ENCODE measurements at regions not wholly inside any gene's neighbourhood (a gene's known extent, or its start where the extent isn't known, plus 50 kb on each side); places are given as distances from the start of the nearest gene placed in this dataset.
"Not testable (repeated sequence)": the region's sequence is repeated elsewhere in the genome, so short reads cannot be mapped to it uniquely, and the experiment has no call there.

- Mint-ChIP-seq H3K4me3 (no peak overlapping the region), H3K27me3 (no peaks in the 10 kb centered on the region), H3K4me1 (peaks cover 2% of the 10 kb centered on the region), H3K27ac (no peak overlapping the region), H3K36me3 (ENCODE audit: low read depth) (no peaks in the 10 kb centered on the region)
- DNase-seq (no peak), ATAC-seq (no peak)
- no peaks in the 10 kb centered on the region for H3K9me3 ChIP-seq (ENCODE audit: control insufficient read depth, low read length, poor library complexity, severe bottlenecking)
Observed at GRCh38 chr13:47892374-47892773, 108.7 kb downstream of the SUCLA2 start.

DNA sequence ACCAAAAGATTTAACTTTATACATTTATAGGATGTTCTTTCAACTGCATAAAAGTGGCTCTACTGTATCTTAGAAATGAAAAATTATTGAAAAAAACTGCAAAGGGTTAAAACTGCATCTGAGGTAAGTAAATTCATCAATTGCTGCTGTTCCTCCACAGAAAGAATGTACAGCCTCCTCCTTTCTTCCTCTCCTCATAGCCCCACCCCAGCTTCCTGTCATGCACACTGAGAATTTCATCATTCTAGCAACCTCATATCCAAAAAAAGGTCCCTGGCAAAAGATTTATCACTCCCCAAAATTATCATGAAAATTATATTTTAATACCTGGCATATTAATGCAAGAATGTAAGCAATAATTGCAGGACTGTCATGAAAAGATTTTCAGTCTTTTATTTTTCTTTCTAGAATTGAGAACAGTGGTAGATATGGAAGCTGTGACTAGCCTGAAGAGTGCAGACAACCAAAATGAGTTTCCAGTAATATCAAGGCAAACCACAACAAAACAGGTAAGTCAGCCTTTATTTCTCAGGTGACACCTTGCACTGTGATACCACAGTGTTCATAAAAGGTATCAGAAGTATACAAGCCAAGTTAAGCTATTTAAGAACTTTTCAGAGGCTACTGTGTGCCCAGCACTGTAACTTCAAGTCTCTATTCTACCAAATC is 110.8 kb downstream of the SUCLA2 start:
- ATAC-seq (no peak), DNase-seq (no peak)
- Mint-ChIP-seq H3K27ac (no peak overlapping the region), H3K4me1 (peaks cover 2% of the 10 kb centered on the region), H3K36me3 (ENCODE audit: low read depth) (no peaks in the 10 kb centered on the region), H3K27me3 (no peaks in the 10 kb centered on the region), H3K4me3 (no peak overlapping the region)
- H3K9me3 ChIP-seq (ENCODE audit: control insufficient read depth, low read length, poor library complexity, severe bottlenecking), result no peaks in the 10 kb centered on the region

GRCh38 chr13:47886314-47886713 is 114.8 kb downstream of the SUCLA2 start:
- peaks cover 2% of the 10 kb centered on the region for H3K4me1 Mint-ChIP-seq
- no peaks in the 10 kb centered on the region for H3K36me3 Mint-ChIP-seq (ENCODE audit: low read depth)
- ATAC-seq, result no peak
- no peaks in the 10 kb centered on the region for H3K27me3 Mint-ChIP-seq
- H3K9me3 ChIP-seq (ENCODE audit: control insufficient read depth, low read length, poor library complexity, severe bottlenecking), result no peaks in the 10 kb centered on the region
- no peak for DNase-seq
- no peak overlapping the region for H3K4me3 Mint-ChIP-seq
- no peak overlapping the region for H3K27ac Mint-ChIP-seq

DNA sequence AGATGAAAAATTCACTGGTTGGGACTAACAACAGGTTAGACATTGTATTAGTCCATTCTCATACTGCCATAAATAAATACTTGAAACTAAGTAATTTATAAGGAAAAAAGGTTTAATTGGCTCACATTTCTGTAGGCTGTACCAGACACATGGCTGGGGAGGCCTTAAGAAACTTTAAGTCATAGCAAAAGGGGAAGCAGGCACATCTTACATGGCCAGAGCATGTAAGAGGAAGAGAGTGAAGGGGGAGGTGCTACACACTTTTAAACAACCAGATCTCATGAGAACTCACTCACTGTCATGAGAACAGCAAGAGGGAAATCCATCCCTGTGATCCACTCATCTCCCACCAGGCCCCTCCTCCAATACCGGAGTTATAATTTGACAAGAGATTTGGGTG is 125.9 kb downstream of the SUCLA2 start:
- no peaks in the 10 kb centered on the region for H3K9me3 ChIP-seq (ENCODE audit: control insufficient read depth, low read length, poor library complexity, severe bottlenecking)
- ATAC-seq (no peak), DNase-seq (no peak)
- Mint-ChIP-seq H3K27ac (no peak overlapping the region), H3K36me3 (ENCODE audit: low read depth) (no peaks in the 10 kb centered on the region), H3K27me3 (no peaks in the 10 kb centered on the region), H3K4me3 (no peak overlapping the region), H3K4me1 (no peaks in the 10 kb centered on the region)

GRCh38 chr13:47873987-47874386 is 127.1 kb downstream of the SUCLA2 start:
- ATAC-seq; H3K4me1 Mint-ChIP-seq; H3K36me3 Mint-ChIP-seq (ENCODE audit: low read depth); H3K4me3 Mint-ChIP-seq; H3K27ac Mint-ChIP-seq; H3K27me3 Mint-ChIP-seq; H3K9me3 ChIP-seq (ENCODE audit: control insufficient read depth, low read length, poor library complexity, severe bottlenecking); DNase-seq: not testable (repeated sequence)

GRCh38 chr13:47873319-47873718 is 127.8 kb downstream of the SUCLA2 start:
- H3K4me3 Mint-ChIP-seq; H3K4me1 Mint-ChIP-seq; H3K36me3 Mint-ChIP-seq (ENCODE audit: low read depth); H3K9me3 ChIP-seq (ENCODE audit: control insufficient read depth, low read length, poor library complexity, severe bottlenecking); H3K27ac Mint-ChIP-seq; DNase-seq; ATAC-seq; H3K27me3 Mint-ChIP-seq: not testable (repeated sequence)

- ATAC-seq, result no peak
Observed at GRCh38 chr13:47869776-47870175, 131.3 kb downstream of the SUCLA2 start.

DNA sequence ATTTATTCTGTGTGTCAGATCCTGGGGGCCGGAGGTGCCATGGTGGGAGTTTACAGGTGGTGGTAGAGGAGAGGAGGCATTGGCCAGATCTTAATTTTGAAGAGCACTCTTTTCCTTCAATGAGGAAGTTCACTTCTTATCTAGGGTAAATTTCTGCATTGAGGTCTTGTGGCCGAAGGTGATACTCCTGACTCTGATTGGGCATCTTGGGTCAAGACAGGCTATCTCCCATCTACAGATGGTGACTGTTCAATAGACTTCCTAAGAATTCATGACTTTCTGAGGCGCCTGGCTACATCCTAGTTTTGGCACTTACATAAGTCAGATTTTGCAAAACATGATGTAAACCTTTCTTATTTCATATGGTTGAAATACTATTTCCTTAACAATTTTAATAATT is 135.2 kb downstream of the SUCLA2 start:
- no peaks in the 10 kb centered on the region for H3K9me3 ChIP-seq (ENCODE audit: control insufficient read depth, low read length, poor library complexity, severe bottlenecking)
- H3K4me1 Mint-ChIP-seq, result no peaks in the 10 kb centered on the region
- DNase-seq (no peak), ATAC-seq (no peak)
- no peak overlapping the region for H3K4me3 Mint-ChIP-seq
- H3K27me3 Mint-ChIP-seq, result peaks cover 6% of the 10 kb centered on the region
- no peaks in the 10 kb centered on the region for H3K36me3 Mint-ChIP-seq (ENCODE audit: low read depth)
- H3K27ac Mint-ChIP-seq, result no peak overlapping the region

More at GRCh38 chr13:47869776-47870175, 131.3 kb downstream of the SUCLA2 start:
- Mint-ChIP-seq H3K4me1 (no peaks in the 10 kb centered on the region), H3K4me3 (no peak overlapping the region), H3K36me3 (ENCODE audit: low read depth) (no peaks in the 10 kb centered on the region), H3K27me3 (no peaks in the 10 kb centered on the region), H3K27ac (no peak overlapping the region)
- DNase-seq, result no peak
- no peaks in the 10 kb centered on the region for H3K9me3 ChIP-seq (ENCODE audit: control insufficient read depth, low read length, poor library complexity, severe bottlenecking)

GRCh38 chr13:47862841-47863240 is 138.2 kb downstream of the SUCLA2 start:
- H3K9me3 ChIP-seq (ENCODE audit: control insufficient read depth, low read length, poor library complexity, severe bottlenecking), result no peaks in the 10 kb centered on the region
- Mint-ChIP-seq H3K4me3 (no peak overlapping the region), H3K36me3 (ENCODE audit: low read depth) (peaks cover 2% of the 10 kb centered on the region), H3K4me1 (no peaks in the 10 kb centered on the region), H3K27ac (no peak overlapping the region), H3K27me3 (peaks cover 7% of the 10 kb centered on the region)
- no peak for ATAC-seq
- DNase-seq, result no peak

- peaks cover 2% of the 10 kb centered on the region for H3K36me3 Mint-ChIP-seq (ENCODE audit: low read depth)
- DNase-seq (no peak), ATAC-seq (no peak)
- H3K27ac Mint-ChIP-seq, result no peak overlapping the region
- no peaks in the 10 kb centered on the region for H3K4me1 Mint-ChIP-seq
- no peaks in the 10 kb centered on the region for H3K9me3 ChIP-seq (ENCODE audit: control insufficient read depth, low read length, poor library complexity, severe bottlenecking)
- H3K27me3 Mint-ChIP-seq, result peaks cover 18% of the 10 kb centered on the region
- no peak overlapping the region for H3K4me3 Mint-ChIP-seq
Observed at GRCh38 chr13:47859165-47859564, 141.9 kb downstream of the SUCLA2 start.

DNA sequence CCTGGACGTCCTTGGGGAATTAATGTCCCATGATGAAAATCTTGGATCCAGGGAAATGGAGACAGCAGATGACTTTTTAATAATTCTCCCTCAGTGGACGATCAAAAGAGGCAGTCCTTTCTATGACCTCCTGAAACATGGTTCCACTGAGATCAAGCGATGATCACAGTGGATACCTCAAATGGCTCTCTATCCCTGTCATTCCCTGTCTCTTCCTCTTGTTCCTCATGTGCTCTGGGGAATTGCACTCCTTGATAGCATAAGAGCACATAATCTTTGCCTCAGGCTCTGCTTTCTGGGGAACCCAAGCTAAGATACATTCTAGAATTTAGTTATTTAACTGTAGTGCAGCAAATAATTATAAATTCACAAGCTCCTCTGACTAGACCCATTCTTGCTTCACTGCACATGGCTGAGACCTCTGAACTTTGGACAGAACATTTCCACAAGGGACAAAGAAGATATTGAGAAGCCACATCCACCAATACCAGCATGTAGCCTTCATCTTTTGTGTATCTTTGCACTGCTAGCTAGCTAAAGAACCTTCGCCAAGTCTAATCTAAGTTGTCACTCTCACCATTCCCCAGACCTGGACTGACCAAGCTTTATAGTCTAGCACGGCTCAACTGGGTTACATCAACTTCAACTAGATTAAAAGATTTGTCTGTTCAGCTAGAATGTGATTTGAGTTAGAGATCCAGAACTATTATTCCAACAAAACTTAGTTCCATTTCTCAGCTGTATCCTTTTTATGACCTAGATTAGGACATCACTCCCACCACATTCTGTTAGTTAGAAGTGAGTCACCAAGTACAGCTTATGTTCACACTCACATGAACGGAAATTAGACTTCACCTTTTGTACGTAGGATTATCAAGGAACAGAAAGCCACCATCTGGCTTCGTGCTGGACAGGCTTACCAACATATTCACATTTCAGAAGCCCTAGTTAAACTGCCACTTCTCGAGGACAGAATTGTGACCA is 142.7 kb downstream of the SUCLA2 start:
- H3K9me3 ChIP-seq (ENCODE audit: control insufficient read depth, low read length, poor library complexity, severe bottlenecking), result no peaks in the 10 kb centered on the region
- no peak for DNase-seq
- H3K27me3 Mint-ChIP-seq, result peaks cover 18% of the 10 kb centered on the region
- H3K27ac Mint-ChIP-seq, result no peak overlapping the region
- peaks cover 2% of the 10 kb centered on the region for H3K36me3 Mint-ChIP-seq (ENCODE audit: low read depth)
- no peak overlapping the region for H3K4me3 Mint-ChIP-seq
- ATAC-seq, result no peak
- H3K4me1 Mint-ChIP-seq, result no peaks in the 10 kb centered on the region

DNA sequence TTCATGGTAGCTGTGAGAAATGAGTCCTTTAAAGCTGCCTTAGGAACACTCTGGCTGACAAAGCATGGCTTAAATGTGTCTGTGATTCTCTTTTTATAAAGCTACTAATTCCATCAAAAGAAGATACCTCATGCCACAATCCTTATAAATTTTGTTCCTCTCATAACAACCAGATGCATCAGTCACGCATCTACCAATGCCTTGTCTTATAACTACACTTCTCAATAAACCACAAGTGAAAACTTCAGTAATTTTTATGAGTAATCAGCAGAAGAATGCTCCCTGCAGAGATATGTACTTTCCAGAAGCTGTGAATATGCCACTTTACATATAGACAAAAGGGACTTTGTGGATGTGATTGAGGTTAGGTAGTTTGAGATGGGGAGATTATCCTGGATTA is 147.8 kb downstream of the SUCLA2 start:
- Mint-ChIP-seq H3K4me1 (no peaks in the 10 kb centered on the region), H3K4me3 (no peak overlapping the region), H3K36me3 (ENCODE audit: low read depth) (no peaks in the 10 kb centered on the region), H3K27ac (no peak overlapping the region), H3K27me3 (peaks cover 11% of the 10 kb centered on the region)
- ATAC-seq, result no peak
- no peak for DNase-seq
- H3K9me3 ChIP-seq (ENCODE audit: control insufficient read depth, low read length, poor library complexity, severe bottlenecking), result peaks cover 2% of the 10 kb centered on the region

DNA sequence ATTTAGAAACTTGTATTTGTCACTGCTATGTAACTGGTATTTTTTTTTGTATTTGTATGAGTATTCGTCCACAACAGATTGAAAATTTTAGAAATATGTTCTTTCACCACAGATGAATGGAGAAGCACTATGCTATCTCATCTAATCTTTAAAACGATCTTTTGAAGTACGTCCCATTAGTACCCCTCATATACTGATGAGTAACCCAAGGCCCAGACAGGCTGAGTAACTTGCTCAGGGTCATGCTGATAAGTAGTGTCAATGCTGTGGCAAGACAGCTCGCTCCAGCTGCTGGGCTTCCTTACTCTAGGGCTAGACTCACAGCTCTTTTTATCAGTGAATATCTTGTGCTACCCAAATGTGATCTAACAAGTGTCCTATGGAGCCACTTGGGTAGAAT is 154.2 kb downstream of the SUCLA2 start:
- DNase-seq (no peak), ATAC-seq (no peak)
- H3K9me3 ChIP-seq (ENCODE audit: control insufficient read depth, low read length, poor library complexity, severe bottlenecking), result peaks cover 2% of the 10 kb centered on the region
- Mint-ChIP-seq H3K4me1 (no peaks in the 10 kb centered on the region), H3K27ac (no peak overlapping the region), H3K36me3 (ENCODE audit: low read depth) (no peaks in the 10 kb centered on the region), H3K27me3 (peaks cover 6% of the 10 kb centered on the region), H3K4me3 (no peak overlapping the region)
